HL-60 (cell line): ENCODE measurements at regions not wholly inside any gene's neighbourhood (a gene's known extent, or its start where the extent isn't known, plus 50 kb on each side); places are given as distances from the start of the nearest gene placed in this dataset.

Source experiments
- CTCF ChIP-seq: IDR thresholded peaks from one replicate; pipeline ENCODE4 v1.5.1; 2011; ENCODE audit warnings: low read length, control low read depth, inconsistent platforms; ENCODE audit not compliant: insufficient read depth
- POLR2AphosphoS5 ChIP-seq: IDR thresholded peaks from 2 replicates; pipeline ENCODE4 v1.6.1; 2012; ENCODE audit warnings: low read depth
- REST ChIP-seq: IDR thresholded peaks from 2 replicates; pipeline ENCODE4 v1.6.1; 2012; ENCODE audit warnings: low read depth; ENCODE audit not compliant: insufficient replicate concordance

GRCh38 chr2:53209679-53210458 is 557.7 kb upstream of the CHAC2 start:
- TF ChIP-seq CTCF (no peak), POLR2AphosphoS5 (no peak), REST (no peak)
